Epithelial cell of proximal tubule (primary cell): ENCODE measurements at regions not wholly inside any gene's neighbourhood (a gene's known extent, or its start where the extent isn't known, plus 50 kb on each side); places are given as distances from the start of the nearest gene placed in this dataset.

Experiments
- DNase-seq: peaks from one replicate; pipeline ENCODE4 v3.0.0-alpha.2; 2011; ENCODE audit warnings: low read depth
- H3K4me3 ChIP-seq: 2 replicates; pipeline ENCODE4 v1.5.1; 2011; ENCODE audit warnings: low read depth, mild to moderate bottlenecking, low read length
- CTCF ChIP-seq: conservative IDR thresholded peaks from 2 replicates; pipeline ENCODE4 v1.5.1; 2012; ENCODE audit warnings: low read depth, mild to moderate bottlenecking, low read length

- no peak for DNase-seq
- TF ChIP-seq CTCF: no peak
- no peak overlapping the region for H3K4me3 ChIP-seq
Observed at GRCh38 chr2:240326886-240327285, 108.6 kb upstream of the GPC1 start.

- H3K4me3 ChIP-seq: no peak overlapping the region
- no peak for DNase-seq
- TF ChIP-seq CTCF: no peak
Observed at GRCh38 chr2:240327566-240327965, 107.9 kb upstream of the GPC1 start.

- no peak for DNase-seq
- no peak overlapping the region for H3K4me3 ChIP-seq
- no peak for TF ChIP-seq CTCF
Observed at GRCh38 chr2:240328526-240328925, 106.9 kb upstream of the GPC1 start.

- TF ChIP-seq CTCF: no peak
- DNase-seq: no peak
- no peak overlapping the region for H3K4me3 ChIP-seq
Observed at GRCh38 chr2:240329116-240329665, 106.3 kb upstream of the GPC1 start.

GRCh38 chr2:240329778-240330177, 105.7 kb upstream of the GPC1 start:
- DNase-seq: no peak
- H3K4me3 ChIP-seq: no peak overlapping the region
- TF ChIP-seq CTCF: no peak

- DNase-seq: no peak
- no peak overlapping the region for H3K4me3 ChIP-seq
- no peak for TF ChIP-seq CTCF
Observed at GRCh38 chr2:240333985-240334384, 101.5 kb upstream of the GPC1 start.

- H3K4me3 ChIP-seq: no peak overlapping the region
- no peak for TF ChIP-seq CTCF
- DNase-seq: no peak
Observed at GRCh38 chr2:240335061-240335460, 100.4 kb upstream of the GPC1 start.
